HEK293 (cell line): ENCODE measurements at regions not wholly inside any gene's neighbourhood (a gene's known extent, or its start where the extent isn't known, plus 50 kb on each side); places are given as distances from the start of the nearest gene placed in this dataset.

Experiments
- CTCF ChIA-PET: fragments of 350-600 bp; formaldehyde crosslinking; extraction: SDS; loops from one replicate; lab custom pipeline; 2021; ENCODE audit warnings: antibody characterized with exemption; lab: Yijun Ruan, JAX
- POLR2A ChIA-PET: fragments of 300-600 bp; formaldehyde crosslinking; extraction: SDS; loops from one replicate; lab custom pipeline; 2020; ENCODE audit warnings: antibody characterized with exemption, inconsistent platforms; lab: Yijun Ruan, JAX
- H3K27ac ChIP-seq: fragments of 200-500 bp; sonication (Bioruptor generic); 2 replicates; pipeline ENCODE4 v1.5.1; 2014; ENCODE audit warnings: low read depth, low read length, control low read depth, inconsistent platforms; ENCODE audit errors: extremely low read depth
- H3K36me3 ChIP-seq, 2 experiments: fragments of 200-500 bp in 1 of 2; sonication (Bioruptor generic) in 1 of 2; 1 replicate in 1 of 2; 2 replicates in 1 of 2; pipeline ENCODE4 v1.5.1; 2014 to 2017; ENCODE audit warnings: inconsistent platforms in 2 of 2, low read length in 2 of 2; ENCODE audit not compliant: control insufficient read depth in 2 of 2, insufficient read depth in 1 of 2
- H3K4me1 ChIP-seq: fragments of 200-500 bp; sonication (Bioruptor generic); 2 replicates; pipeline ENCODE4 v1.5.1; 2014; ENCODE audit warnings: mild to moderate bottlenecking, low read length, inconsistent platforms; ENCODE audit not compliant: control insufficient read depth, insufficient read depth
- H3K4me3 ChIP-seq: 2 replicates; pipeline ENCODE4 v1.5.1; 2011; ENCODE audit warnings: low read depth, mild to moderate bottlenecking, control low read depth, low read length, moderate library complexity
- H3K9me3 ChIP-seq: fragments of 200-500 bp; sonication (Bioruptor generic); 2 replicates; pipeline ENCODE4 v1.5.1; 2014; ENCODE audit warnings: low read depth, low read length, inconsistent platforms; ENCODE audit not compliant: control insufficient read depth, insufficient read depth
- KLF10 ChIP-seq: fragments of 450-650 bp; IDR thresholded peaks from 2 replicates; pipeline ENCODE4 v1.5.1; 2018; ENCODE audit warnings: missing biosample characterization, mild to moderate bottlenecking, missing genetic modification characterization
- KLF16 ChIP-seq: fragments of 450-650 bp; formaldehyde crosslinking; IDR thresholded peaks from 2 replicates; pipeline ENCODE4 v1.5.1; 2017; ENCODE audit warnings: missing biosample characterization, missing genetic modification characterization
- KLF9 ChIP-seq: fragments of 450-650 bp; formaldehyde crosslinking; IDR thresholded peaks from 2 replicates; pipeline ENCODE4 v1.5.1; 2016; ENCODE audit warnings: missing biosample characterization, missing genetic modification characterization, low read depth
- ZBTB17 ChIP-seq: fragments of 450-650 bp; formaldehyde crosslinking; IDR thresholded peaks from 2 replicates; pipeline ENCODE4 v1.5.1; 2016; ENCODE audit warnings: missing biosample characterization, missing genetic modification characterization
- ZFP41 ChIP-seq: fragments of 450-650 bp; formaldehyde crosslinking; IDR thresholded peaks from 2 replicates; pipeline ENCODE4 v1.5.1; 2016; ENCODE audit warnings: missing biosample characterization, missing genetic modification characterization, borderline replicate concordance
- ZNF155 ChIP-seq: fragments of 450-650 bp; formaldehyde crosslinking; IDR thresholded peaks from 2 replicates; pipeline ENCODE4 v1.5.1; 2016; ENCODE audit warnings: missing biosample characterization, missing genetic modification characterization
- ZNF311 ChIP-seq: fragments of 450-650 bp; formaldehyde crosslinking; IDR thresholded peaks from 2 replicates; pipeline ENCODE4 v1.5.1; 2017; ENCODE audit warnings: missing biosample characterization, missing genetic modification characterization, borderline replicate concordance
- ZNF391 ChIP-seq: fragments of 450-650 bp; formaldehyde crosslinking; IDR thresholded peaks from 2 replicates; pipeline ENCODE4 v1.5.1; 2016; ENCODE audit warnings: low read depth, missing biosample characterization, missing genetic modification characterization, borderline replicate concordance
- ZNF394 ChIP-seq: fragments of 450-650 bp; formaldehyde crosslinking; IDR thresholded peaks from 2 replicates; pipeline ENCODE4 v1.5.1; 2016; ENCODE audit warnings: missing biosample characterization, missing genetic modification characterization, mild to moderate bottlenecking, moderate library complexity, borderline replicate concordance
- ZNF416 ChIP-seq: fragments of 450-650 bp; formaldehyde crosslinking; IDR thresholded peaks from 2 replicates; pipeline ENCODE4 v1.5.1; 2016; ENCODE audit warnings: missing biosample characterization, missing genetic modification characterization
- ZNF423 ChIP-seq: fragments of 450-650 bp; formaldehyde crosslinking; IDR thresholded peaks from 2 replicates; pipeline ENCODE4 v1.5.1; 2016; ENCODE audit warnings: missing biosample characterization, missing genetic modification characterization
- ZNF544 ChIP-seq: fragments of 450-650 bp; formaldehyde crosslinking; IDR thresholded peaks from 2 replicates; pipeline ENCODE4 v1.5.0; 2017; ENCODE audit warnings: missing biosample characterization, missing genetic modification characterization
- ZNF660 ChIP-seq: fragments of 450-650 bp; IDR thresholded peaks from 2 replicates; pipeline ENCODE4 v1.5.1; 2018; ENCODE audit warnings: missing biosample characterization, mild to moderate bottlenecking, missing genetic modification characterization
- ZNF76 ChIP-seq: fragments of 450-650 bp; formaldehyde crosslinking; IDR thresholded peaks from 2 replicates; pipeline ENCODE4; 2016; ENCODE audit warnings: low read depth, missing biosample characterization, missing genetic modification characterization, borderline replicate concordance
- TF ChIP-seq, protein P1 (sequence below): fragments of 450-650 bp; formaldehyde crosslinking; IDR thresholded peaks from 2 replicates; pipeline ENCODE4 v1.5.1; 2016; ENCODE audit warnings: missing biosample characterization, missing genetic modification characterization
- TF ChIP-seq, protein P2 (sequence below): fragments of 450-650 bp; formaldehyde crosslinking; IDR thresholded peaks from 2 replicates; pipeline ENCODE4 v1.5.1; 2016; ENCODE audit warnings: missing biosample characterization, missing genetic modification characterization, borderline replicate concordance
- TF ChIP-seq, protein P3 (sequence below): fragments of 450-650 bp; formaldehyde crosslinking; IDR thresholded peaks from 2 replicates; pipeline ENCODE4 v1.5.1; 2016; ENCODE audit warnings: missing biosample characterization, missing genetic modification characterization
- TF ChIP-seq, protein P4 (sequence below): fragments of 450-650 bp; formaldehyde crosslinking; IDR thresholded peaks from 2 replicates; pipeline ENCODE4 v1.5.1; 2016; ENCODE audit warnings: missing biosample characterization, missing genetic modification characterization
- TF ChIP-seq, protein P5 (sequence below): fragments of 450-650 bp; IDR thresholded peaks from 2 replicates; pipeline ENCODE4 v1.5.1; 2018; ENCODE audit warnings: missing biosample characterization, mild to moderate bottlenecking, missing genetic modification characterization
- TF ChIP-seq, protein P6 (sequence below): sonication (generic); formaldehyde crosslinking; IDR thresholded peaks from 2 replicates; pipeline ENCODE4 v1.8.1; 2022; ENCODE audit warnings: mild to moderate bottlenecking, moderate library complexity, missing genetic modification reagents

DNA sequence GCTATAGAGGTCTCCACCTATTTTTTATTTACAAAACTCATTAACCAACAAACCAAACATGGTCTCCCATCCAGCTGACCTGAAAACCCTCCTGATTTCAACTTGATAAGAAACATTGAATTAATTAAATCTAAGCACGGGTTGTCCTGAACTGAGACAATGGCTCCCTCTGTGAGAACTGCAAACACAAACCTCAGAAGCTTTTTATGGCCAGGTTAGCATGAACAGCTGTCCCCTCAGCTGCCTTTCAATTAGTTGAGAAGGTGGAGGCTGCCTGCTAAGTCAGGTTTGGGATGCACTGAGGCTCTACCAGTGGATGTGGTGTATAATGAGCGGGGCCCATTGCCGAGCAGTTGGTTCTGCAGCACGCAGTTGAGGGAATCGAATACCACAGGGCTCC is 258.5 kb upstream of the DDX18 start:
- TF ChIP-seq ZNF544 = no peak
- TF ChIP-seq ZFP41 (tag by site-specific recombination) = no peak
- TF ChIP-seq KLF16 (tag by site-specific recombination) = no peak
- no peak for TF ChIP-seq ZNF660 (tag by site-specific recombination)
- TF ChIP-seq, protein P1, sequence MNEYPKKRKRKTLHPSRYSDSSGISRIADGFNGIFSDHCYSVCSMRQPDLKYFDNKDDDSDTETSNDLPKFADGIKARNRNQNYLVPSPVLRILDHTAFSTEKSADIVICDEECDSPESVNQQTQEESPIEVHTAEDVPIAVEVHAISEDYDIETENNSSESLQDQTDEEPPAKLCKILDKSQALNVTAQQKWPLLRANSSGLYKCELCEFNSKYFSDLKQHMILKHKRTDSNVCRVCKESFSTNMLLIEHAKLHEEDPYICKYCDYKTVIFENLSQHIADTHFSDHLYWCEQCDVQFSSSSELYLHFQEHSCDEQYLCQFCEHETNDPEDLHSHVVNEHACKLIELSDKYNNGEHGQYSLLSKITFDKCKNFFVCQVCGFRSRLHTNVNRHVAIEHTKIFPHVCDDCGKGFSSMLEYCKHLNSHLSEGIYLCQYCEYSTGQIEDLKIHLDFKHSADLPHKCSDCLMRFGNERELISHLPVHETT (tag by site-specific recombination) = no peak
- no peak for TF ChIP-seq ZNF423 (tag by site-specific recombination)
- TF ChIP-seq, protein P2, sequence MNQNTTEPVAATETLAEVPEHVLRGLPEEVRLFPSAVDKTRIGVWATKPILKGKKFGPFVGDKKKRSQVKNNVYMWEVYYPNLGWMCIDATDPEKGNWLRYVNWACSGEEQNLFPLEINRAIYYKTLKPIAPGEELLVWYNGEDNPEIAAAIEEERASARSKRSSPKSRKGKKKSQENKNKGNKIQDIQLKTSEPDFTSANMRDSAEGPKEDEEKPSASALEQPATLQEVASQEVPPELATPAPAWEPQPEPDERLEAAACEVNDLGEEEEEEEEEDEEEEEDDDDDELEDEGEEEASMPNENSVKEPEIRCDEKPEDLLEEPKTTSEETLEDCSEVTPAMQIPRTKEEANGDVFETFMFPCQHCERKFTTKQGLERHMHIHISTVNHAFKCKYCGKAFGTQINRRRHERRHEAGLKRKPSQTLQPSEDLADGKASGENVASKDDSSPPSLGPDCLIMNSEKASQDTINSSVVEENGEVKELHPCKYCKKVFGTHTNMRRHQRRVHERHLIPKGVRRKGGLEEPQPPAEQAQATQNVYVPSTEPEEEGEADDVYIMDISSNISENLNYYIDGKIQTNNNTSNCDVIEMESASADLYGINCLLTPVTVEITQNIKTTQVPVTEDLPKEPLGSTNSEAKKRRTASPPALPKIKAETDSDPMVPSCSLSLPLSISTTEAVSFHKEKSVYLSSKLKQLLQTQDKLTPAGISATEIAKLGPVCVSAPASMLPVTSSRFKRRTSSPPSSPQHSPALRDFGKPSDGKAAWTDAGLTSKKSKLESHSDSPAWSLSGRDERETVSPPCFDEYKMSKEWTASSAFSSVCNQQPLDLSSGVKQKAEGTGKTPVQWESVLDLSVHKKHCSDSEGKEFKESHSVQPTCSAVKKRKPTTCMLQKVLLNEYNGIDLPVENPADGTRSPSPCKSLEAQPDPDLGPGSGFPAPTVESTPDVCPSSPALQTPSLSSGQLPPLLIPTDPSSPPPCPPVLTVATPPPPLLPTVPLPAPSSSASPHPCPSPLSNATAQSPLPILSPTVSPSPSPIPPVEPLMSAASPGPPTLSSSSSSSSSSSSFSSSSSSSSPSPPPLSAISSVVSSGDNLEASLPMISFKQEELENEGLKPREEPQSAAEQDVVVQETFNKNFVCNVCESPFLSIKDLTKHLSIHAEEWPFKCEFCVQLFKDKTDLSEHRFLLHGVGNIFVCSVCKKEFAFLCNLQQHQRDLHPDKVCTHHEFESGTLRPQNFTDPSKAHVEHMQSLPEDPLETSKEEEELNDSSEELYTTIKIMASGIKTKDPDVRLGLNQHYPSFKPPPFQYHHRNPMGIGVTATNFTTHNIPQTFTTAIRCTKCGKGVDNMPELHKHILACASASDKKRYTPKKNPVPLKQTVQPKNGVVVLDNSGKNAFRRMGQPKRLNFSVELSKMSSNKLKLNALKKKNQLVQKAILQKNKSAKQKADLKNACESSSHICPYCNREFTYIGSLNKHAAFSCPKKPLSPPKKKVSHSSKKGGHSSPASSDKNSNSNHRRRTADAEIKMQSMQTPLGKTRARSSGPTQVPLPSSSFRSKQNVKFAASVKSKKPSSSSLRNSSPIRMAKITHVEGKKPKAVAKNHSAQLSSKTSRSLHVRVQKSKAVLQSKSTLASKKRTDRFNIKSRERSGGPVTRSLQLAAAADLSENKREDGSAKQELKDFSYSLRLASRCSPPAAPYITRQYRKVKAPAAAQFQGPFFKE (tag by site-specific recombination) = no peak
- TF ChIP-seq, protein P3, sequence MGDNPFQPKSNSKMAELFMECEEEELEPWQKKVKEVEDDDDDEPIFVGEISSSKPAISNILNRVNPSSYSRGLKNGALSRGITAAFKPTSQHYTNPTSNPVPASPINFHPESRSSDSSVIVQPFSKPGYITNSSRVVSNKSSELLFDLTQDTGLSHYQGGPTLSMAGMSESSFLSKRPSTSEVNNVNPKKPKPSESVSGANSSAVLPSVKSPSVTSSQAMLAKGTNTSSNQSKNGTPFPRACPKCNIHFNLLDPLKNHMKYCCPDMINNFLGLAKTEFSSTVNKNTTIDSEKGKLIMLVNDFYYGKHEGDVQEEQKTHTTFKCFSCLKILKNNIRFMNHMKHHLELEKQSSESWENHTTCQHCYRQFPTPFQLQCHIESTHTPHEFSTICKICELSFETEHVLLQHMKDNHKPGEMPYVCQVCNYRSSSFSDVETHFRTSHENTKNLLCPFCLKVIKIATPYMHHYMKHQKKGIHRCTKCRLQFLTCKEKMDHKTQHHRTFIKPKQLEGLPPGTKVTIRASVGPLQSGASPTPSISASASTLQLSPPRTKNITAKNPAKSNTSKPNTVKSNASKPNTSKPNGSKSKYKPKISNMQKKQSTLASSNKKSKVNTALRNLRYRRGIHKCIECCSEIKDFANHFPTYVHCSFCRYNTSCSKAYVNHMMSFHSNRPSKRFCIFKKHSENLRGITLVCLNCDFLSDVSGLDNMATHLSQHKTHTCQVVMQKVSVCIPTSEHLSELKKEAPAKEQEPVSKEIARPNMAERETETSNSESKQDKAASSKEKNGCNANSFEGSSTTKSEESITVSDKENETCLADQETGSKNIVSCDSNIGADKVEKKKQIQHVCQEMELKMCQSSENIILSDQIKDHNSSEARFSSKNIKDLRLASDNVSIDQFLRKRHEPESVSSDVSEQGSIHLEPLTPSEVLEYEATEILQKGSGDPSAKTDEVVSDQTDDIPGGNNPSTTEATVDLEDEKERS (tag by site-specific recombination) = no peak
- TF ChIP-seq ZBTB17 = no peak
- TF ChIP-seq ZNF416 (tag by site-specific recombination) = no peak
- no peak for TF ChIP-seq ZNF391 (tag by site-specific recombination)
- TF ChIP-seq, protein P4, sequence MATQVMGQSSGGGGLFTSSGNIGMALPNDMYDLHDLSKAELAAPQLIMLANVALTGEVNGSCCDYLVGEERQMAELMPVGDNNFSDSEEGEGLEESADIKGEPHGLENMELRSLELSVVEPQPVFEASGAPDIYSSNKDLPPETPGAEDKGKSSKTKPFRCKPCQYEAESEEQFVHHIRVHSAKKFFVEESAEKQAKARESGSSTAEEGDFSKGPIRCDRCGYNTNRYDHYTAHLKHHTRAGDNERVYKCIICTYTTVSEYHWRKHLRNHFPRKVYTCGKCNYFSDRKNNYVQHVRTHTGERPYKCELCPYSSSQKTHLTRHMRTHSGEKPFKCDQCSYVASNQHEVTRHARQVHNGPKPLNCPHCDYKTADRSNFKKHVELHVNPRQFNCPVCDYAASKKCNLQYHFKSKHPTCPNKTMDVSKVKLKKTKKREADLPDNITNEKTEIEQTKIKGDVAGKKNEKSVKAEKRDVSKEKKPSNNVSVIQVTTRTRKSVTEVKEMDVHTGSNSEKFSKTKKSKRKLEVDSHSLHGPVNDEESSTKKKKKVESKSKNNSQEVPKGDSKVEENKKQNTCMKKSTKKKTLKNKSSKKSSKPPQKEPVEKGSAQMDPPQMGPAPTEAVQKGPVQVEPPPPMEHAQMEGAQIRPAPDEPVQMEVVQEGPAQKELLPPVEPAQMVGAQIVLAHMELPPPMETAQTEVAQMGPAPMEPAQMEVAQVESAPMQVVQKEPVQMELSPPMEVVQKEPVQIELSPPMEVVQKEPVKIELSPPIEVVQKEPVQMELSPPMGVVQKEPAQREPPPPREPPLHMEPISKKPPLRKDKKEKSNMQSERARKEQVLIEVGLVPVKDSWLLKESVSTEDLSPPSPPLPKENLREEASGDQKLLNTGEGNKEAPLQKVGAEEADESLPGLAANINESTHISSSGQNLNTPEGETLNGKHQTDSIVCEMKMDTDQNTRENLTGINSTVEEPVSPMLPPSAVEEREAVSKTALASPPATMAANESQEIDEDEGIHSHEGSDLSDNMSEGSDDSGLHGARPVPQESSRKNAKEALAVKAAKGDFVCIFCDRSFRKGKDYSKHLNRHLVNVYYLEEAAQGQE = no peak
- TF ChIP-seq, protein P5, sequence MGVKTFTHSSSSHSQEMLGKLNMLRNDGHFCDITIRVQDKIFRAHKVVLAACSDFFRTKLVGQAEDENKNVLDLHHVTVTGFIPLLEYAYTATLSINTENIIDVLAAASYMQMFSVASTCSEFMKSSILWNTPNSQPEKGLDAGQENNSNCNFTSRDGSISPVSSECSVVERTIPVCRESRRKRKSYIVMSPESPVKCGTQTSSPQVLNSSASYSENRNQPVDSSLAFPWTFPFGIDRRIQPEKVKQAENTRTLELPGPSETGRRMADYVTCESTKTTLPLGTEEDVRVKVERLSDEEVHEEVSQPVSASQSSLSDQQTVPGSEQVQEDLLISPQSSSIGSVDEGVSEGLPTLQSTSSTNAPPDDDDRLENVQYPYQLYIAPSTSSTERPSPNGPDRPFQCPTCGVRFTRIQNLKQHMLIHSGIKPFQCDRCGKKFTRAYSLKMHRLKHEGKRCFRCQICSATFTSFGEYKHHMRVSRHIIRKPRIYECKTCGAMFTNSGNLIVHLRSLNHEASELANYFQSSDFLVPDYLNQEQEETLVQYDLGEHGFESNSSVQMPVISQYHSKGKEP (tag by site-specific recombination) = no peak
- TF ChIP-seq, protein P6, sequence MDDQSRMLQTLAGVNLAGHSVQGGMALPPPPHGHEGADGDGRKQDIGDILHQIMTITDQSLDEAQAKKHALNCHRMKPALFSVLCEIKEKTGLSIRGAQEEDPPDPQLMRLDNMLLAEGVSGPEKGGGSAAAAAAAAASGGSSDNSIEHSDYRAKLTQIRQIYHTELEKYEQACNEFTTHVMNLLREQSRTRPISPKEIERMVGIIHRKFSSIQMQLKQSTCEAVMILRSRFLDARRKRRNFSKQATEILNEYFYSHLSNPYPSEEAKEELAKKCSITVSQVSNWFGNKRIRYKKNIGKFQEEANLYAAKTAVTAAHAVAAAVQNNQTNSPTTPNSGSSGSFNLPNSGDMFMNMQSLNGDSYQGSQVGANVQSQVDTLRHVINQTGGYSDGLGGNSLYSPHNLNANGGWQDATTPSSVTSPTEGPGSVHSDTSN (CRISPR knock-in tag) = no peak
- no peak for TF ChIP-seq ZNF155 (tag by site-specific recombination)
- no peak for TF ChIP-seq KLF10 (tag by site-specific recombination)
- no peak for TF ChIP-seq ZNF76
- TF ChIP-seq KLF9 (tag by site-specific recombination) = no peak
- no peak for TF ChIP-seq ZNF394 (tag by site-specific recombination)
- no peak for TF ChIP-seq ZNF311 (tag by site-specific recombination)
- Histone ChIP-seq H3K27ac (no peak overlapping the region), H3K9me3 (no peaks in the 10 kb centered on the region), H3K36me3 (no peaks in the 10 kb centered on the region), H3K4me3 (no peak overlapping the region), H3K4me1 (no peaks in the 10 kb centered on the region)
- ChIA-PET POLR2A (interaction anchor here (0.5 kb wide), 1 partner anchor 1456 kb away, joined by 6 read pairs; no protein-coding TSS in a partner anchor), CTCF (interaction anchor here (1.1 kb wide), 1 partner anchor 20 kb away, joined by 4 read pairs; no protein-coding TSS in a partner anchor)
